ENCODE measurements at regions not wholly inside any gene's neighbourhood (a gene's known extent, or its start where the extent isn't known, plus 50 kb on each side); places are given as distances from the start of the nearest gene placed in this dataset.

DNA sequence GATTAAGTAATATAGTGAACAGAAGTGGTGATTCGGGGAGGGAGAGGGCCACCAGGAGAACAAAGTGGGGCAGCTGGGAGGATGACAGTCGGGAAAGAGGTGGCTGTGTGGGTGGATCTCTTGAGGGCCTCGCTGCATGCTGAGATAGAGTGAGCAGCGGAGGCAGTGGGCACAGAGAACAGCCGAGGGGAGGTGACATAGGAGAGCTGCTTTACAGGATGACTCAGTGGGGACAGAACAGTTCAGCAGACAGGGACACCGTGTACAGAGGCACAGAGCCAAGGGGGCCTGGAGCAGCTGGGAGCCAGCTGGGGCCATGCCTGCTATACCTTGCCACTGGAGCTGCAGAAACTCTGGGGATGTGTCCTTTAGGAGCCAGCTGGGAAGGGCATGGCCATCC is 273.9 kb downstream of the GADD45G start:
- Histone ChIP-seq H4K20me1 (ENCODE audit: control insufficient read depth, insufficient read depth) (no peaks in the 10 kb centered on the region), H3K9ac (ENCODE audit: control insufficient read depth, insufficient read depth, low read length) (no peak overlapping the region), H3K4me3 (no peak overlapping the region), H3K9me3 (replicated peaks; ENCODE audit: control insufficient read depth, insufficient read depth, low read length) (no peaks in the 10 kb centered on the region), H3K27me3 (replicated peaks in 1 of 2; ENCODE audit: control insufficient read depth in 2 of 2, insufficient read depth in 2 of 2, low read length in 1 of 2) (peaks cover 2 to 3% of the 10 kb centered on the region in 2 experiments; a peak in 3 of 4 replicates), H3K4me2 (ENCODE audit: control insufficient read depth, insufficient read depth) (no peak overlapping the region), H2AFZ (ENCODE audit: control insufficient read depth, low read depth, low read length) (no peak overlapping the region), H3K36me3 (ENCODE audit: control insufficient read depth in 2 of 2, insufficient read depth in 2 of 2, low read length in 1 of 2) (no peaks in the 10 kb centered on the region), H3K27ac (ENCODE audit: control insufficient read depth, insufficient read depth) (no peak overlapping the region), H3K4me1 (ENCODE audit: control insufficient read depth, insufficient read depth, low read length) (no peaks in the 10 kb centered on the region), H3K79me2 (ENCODE audit: control insufficient read depth, insufficient read depth, low read length) (no peaks in the 10 kb centered on the region)
- no peak for FAIRE-seq
- ChIA-PET POLR2A (no interaction called here), SMC1A (ENCODE audit: uncharacterized antibody, unreplicated experiment) (interaction anchor here (1.3 to 2.0 kb wide), 3 partner anchors 271 to 278 kb away, joined by 3 to 7 read pairs (median 4); no protein-coding TSS in a partner anchor), CTCF (interaction anchor here (0.6 to 1.9 kb wide), 4 partner anchors 219 to 281 kb away, joined by 3 to 15 read pairs (median 6); no protein-coding TSS in a partner anchor), RAD21 (ENCODE audit: unreplicated experiment) (interaction anchor here (1.3 to 2.5 kb wide), 2 partner anchors 135 to 276 kb away, joined by 5 to 14 read pairs; no protein-coding TSS in a partner anchor)
- peak; percentile 22; the same call in 1 of the 3 replicates for ATAC-seq
- BruUV-seq (replicated peaks), result no TSS peak
- TF ChIP-seq DPF2 (IDR thresholded peaks at IDR 0.05), result no peak
- TF ChIP-seq NR2C2 (IDR thresholded peaks at IDR 0.05; ENCODE audit: borderline replicate concordance, control insufficient read depth, insufficient read length, low read depth), result no peak
- no peak for TF ChIP-seq ZNF207 (IDR thresholded peaks at IDR 0.05; ENCODE audit: borderline replicate concordance)
- TF ChIP-seq NBN (IDR thresholded peaks at IDR 0.05), result no peak
- no peak for TF ChIP-seq NRF1 (conservative IDR thresholded peaks at IDR 0.05; ENCODE audit: low read depth, low read length)
- in situ Hi-C loops (cut with MboI), result no loop called here
- intact Hi-C loops (cut with micrococcal nuclease; ENCODE audit: unreplicated experiment), result no loop called here
- no peak for DNase-seq (ENCODE audit: low read depth, low spot score)
- 10% methylated on average over 6 of the region's 6 CpGs for WGBS (ENCODE audit: insufficient coverage, insufficient replicate concordance, low lambda C conversion rate, missing lambda C conversion rate)

DNA sequence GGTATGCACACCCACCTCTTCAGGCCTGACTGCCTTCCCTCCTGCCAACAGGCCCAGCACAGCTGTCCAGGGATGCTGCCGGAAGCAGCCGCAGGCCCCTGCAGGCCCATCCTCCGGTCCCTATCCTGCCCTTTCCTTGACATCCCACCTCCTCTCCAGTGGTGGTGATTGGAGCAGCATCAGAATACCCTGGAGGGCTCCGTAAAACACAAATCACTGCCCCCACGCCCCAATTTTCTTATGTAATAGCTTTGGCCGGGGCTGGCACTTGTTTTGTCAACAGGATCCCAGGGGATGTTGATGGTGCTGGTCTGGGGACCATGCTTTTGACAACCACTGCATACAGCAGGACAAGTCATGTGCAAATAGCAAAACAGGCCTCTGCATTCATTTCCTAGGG is 274.5 kb downstream of the GADD45G start:
- ChIA-PET SMC1A (ENCODE audit: uncharacterized antibody, unreplicated experiment) (interaction anchor here (0.9 to 2.0 kb wide), 4 partner anchors 272 to 279 kb away, joined by 3 to 7 read pairs (median 4); no protein-coding TSS in a partner anchor), CTCF (interaction anchor here (1.1 to 1.9 kb wide), 3 partner anchors 276 to 281 kb away, joined by 4 to 15 read pairs (median 7); no protein-coding TSS in a partner anchor), POLR2A (no interaction called here), RAD21 (ENCODE audit: unreplicated experiment) (interaction anchor here (0.8 to 2.5 kb wide), 3 partner anchors 97 to 276 kb away, joined by 3 to 14 read pairs (median 5); no protein-coding TSS in a partner anchor)
- in situ Hi-C loops (cut with MboI), result no loop called here
- no TSS peak for BruUV-seq (replicated peaks)
- intact Hi-C loops (cut with micrococcal nuclease; ENCODE audit: unreplicated experiment), result no loop called here
- FAIRE-seq (no peak), DNase-seq (ENCODE audit: low read depth, low spot score) (no peak), ATAC-seq (no peak)
- H3K4me3 ChIP-seq, result no peak overlapping the region
- WGBS (ENCODE audit: insufficient coverage, insufficient replicate concordance, low lambda C conversion rate, missing lambda C conversion rate), result 23% methylated on average over 6 of the region's 6 CpGs
- H3K4me1 ChIP-seq (ENCODE audit: control insufficient read depth, insufficient read depth, low read length), result no peaks in the 10 kb centered on the region
- H2AFZ ChIP-seq (ENCODE audit: control insufficient read depth, low read depth, low read length), result no peak overlapping the region
- peaks cover 2 to 3% of the 10 kb centered on the region in 2 experiments; a peak in 3 of 4 replicates for H3K27me3 ChIP-seq (replicated peaks in 1 of 2; ENCODE audit: control insufficient read depth in 2 of 2, insufficient read depth in 2 of 2, low read length in 1 of 2)
- H3K36me3 ChIP-seq (ENCODE audit: control insufficient read depth in 2 of 2, insufficient read depth in 2 of 2, low read length in 1 of 2), result no peaks in the 10 kb centered on the region
- H3K27ac ChIP-seq (ENCODE audit: control insufficient read depth, insufficient read depth), result no peak overlapping the region
- H3K79me2 ChIP-seq (ENCODE audit: control insufficient read depth, insufficient read depth, low read length), result no peaks in the 10 kb centered on the region
- no peaks in the 10 kb centered on the region for H3K9me3 ChIP-seq (replicated peaks; ENCODE audit: control insufficient read depth, insufficient read depth, low read length)
- no peaks in the 10 kb centered on the region for H4K20me1 ChIP-seq (ENCODE audit: control insufficient read depth, insufficient read depth)
- no peak overlapping the region for H3K9ac ChIP-seq (ENCODE audit: control insufficient read depth, insufficient read depth, low read length)
- no peak overlapping the region for H3K4me2 ChIP-seq (ENCODE audit: control insufficient read depth, insufficient read depth)
- TF ChIP-seq ZNF274 (IDR thresholded peaks at IDR 0.05; ENCODE audit: insufficient read depth, insufficient read length), result no peak
- TF ChIP-seq SP1 (IDR thresholded peaks at IDR 0.05; ENCODE audit: low read depth, low read length), result no peak
- no peak for TF ChIP-seq SPI1 (IDR thresholded peaks at IDR 0.05; ENCODE audit: borderline replicate concordance, insufficient read depth, low read depth, low read length)
- TF ChIP-seq, protein P1, sequence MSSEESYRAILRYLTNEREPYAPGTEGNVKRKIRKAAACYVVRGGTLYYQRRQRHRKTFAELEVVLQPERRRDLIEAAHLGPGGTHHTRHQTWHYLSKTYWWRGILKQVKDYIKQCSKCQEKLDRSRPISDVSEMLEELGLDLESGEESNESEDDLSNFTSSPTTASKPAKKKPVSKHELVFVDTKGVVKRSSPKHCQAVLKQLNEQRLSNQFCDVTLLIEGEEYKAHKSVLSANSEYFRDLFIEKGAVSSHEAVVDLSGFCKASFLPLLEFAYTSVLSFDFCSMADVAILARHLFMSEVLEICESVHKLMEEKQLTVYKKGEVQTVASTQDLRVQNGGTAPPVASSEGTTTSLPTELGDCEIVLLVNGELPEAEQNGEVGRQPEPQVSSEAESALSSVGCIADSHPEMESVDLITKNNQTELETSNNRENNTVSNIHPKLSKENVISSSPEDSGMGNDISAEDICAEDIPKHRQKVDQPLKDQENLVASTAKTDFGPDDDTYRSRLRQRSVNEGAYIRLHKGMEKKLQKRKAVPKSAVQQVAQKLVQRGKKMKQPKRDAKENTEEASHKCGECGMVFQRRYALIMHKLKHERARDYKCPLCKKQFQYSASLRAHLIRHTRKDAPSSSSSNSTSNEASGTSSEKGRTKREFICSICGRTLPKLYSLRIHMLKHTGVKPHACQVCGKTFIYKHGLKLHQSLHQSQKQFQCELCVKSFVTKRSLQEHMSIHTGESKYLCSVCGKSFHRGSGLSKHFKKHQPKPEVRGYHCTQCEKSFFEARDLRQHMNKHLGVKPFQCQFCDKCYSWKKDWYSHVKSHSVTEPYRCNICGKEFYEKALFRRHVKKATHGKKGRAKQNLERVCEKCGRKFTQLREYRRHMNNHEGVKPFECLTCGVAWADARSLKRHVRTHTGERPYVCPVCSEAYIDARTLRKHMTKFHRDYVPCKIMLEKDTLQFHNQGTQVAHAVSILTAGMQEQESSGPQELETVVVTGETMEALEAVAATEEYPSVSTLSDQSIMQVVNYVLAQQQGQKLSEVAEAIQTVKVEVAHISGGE (CRISPR knock-in tag; IDR thresholded peaks at IDR 0.05), result no peak
- TF ChIP-seq NFYA (IDR thresholded peaks at IDR 0.05; ENCODE audit: borderline replicate concordance, low read depth, low read length), result no peak
- no peak for TF ChIP-seq NFYB (IDR thresholded peaks at IDR 0.05; ENCODE audit: insufficient read depth, low read depth, low read length)
- TF ChIP-seq SIX5 (IDR thresholded peaks at IDR 0.05; ENCODE audit: low read depth, low read length, severe bottlenecking), result no peak
- TF ChIP-seq PAX5 (IDR thresholded peaks at IDR 0.05; ENCODE audit: borderline replicate concordance, low read depth, low read length), result no peak
- TF ChIP-seq, protein P2, sequence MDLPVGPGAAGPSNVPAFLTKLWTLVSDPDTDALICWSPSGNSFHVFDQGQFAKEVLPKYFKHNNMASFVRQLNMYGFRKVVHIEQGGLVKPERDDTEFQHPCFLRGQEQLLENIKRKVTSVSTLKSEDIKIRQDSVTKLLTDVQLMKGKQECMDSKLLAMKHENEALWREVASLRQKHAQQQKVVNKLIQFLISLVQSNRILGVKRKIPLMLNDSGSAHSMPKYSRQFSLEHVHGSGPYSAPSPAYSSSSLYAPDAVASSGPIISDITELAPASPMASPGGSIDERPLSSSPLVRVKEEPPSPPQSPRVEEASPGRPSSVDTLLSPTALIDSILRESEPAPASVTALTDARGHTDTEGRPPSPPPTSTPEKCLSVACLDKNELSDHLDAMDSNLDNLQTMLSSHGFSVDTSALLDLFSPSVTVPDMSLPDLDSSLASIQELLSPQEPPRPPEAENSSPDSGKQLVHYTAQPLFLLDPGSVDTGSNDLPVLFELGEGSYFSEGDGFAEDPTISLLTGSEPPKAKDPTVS (IDR thresholded peaks at IDR 0.05; ENCODE audit: low read depth, low read length), result no peak
